Ovary (tissue), 7 donors: ENCODE measurements at regions not wholly inside any gene's neighbourhood (a gene's known extent, or its start where the extent isn't known, plus 50 kb on each side); places are given as distances from the start of the nearest gene placed in this dataset.
"Not testable (repeated sequence)": the region's sequence is repeated elsewhere in the genome, so short reads cannot be mapped to it uniquely, and the experiment has no call there.

Experiments
- DNase-seq, 5 donors: peaks; one replicate each; pipeline ENCODE4 v3.0.0-alpha.2; 2019 to 2020
- H3K27ac ChIP-seq, 2 donors: fragments of 200-600 bp; one replicate each; pipeline versions ENCODE4 v1.5.1 to v1.8.0; 2019 to 2022
- H3K27me3 ChIP-seq: fragments of 200-600 bp; one replicate; pipeline ENCODE4 v1.8.0; 2022
- H3K36me3 ChIP-seq: fragments of 200-600 bp; sonication (generic); one replicate; pipeline ENCODE4 v1.5.1; 2019
- H3K4me1 ChIP-seq: one replicate; pipeline ENCODE4 v1.8.1; 2013; ENCODE audit warnings: mild to moderate bottlenecking, moderate library complexity; ENCODE audit not compliant: insufficient read depth
- H3K4me3 ChIP-seq: fragments of 200-600 bp; sonication (generic); one replicate; pipeline ENCODE4 v1.5.1; 2017
- H3K9me3 ChIP-seq, 2 donors: fragments of 200-600 bp in 1 of 2; sonication (generic) in 1 of 2; one replicate each; pipeline versions ENCODE4 v1.5.1 to v1.8.1; 2013 to 2019; ENCODE audit warnings: mild to moderate bottlenecking in 1 of 2, moderate library complexity in 1 of 2
- CTCF ChIP-seq, 3 donors: fragments of 450-650 bp in 2 of 3; fragments of 200-600 bp in 1 of 3; IDR thresholded peaks; one replicate each; pipeline versions ENCODE4 v1.5.1 to v1.8.0; 2016 to 2022; ENCODE audit warnings: antibody characterized with exemption in 3 of 3, mild to moderate bottlenecking in 1 of 3
- EP300 ChIP-seq: sonication (generic); formaldehyde crosslinking; IDR thresholded peaks from one replicate; pipeline ENCODE4 v1.6.1; 2017; ENCODE audit warnings: antibody characterized with exemption
- POLR2A ChIP-seq: fragments of 450-650 bp; IDR thresholded peaks from one replicate; pipeline ENCODE4 v1.6.1; 2017; ENCODE audit warnings: antibody characterized with exemption, mild to moderate bottlenecking, moderate library complexity
- WGBS, 3 donors: extraction: QIAGEN DNeasy Blood & Tissue Kit in 1 of 3; methylation state at CpG; one replicate each; pipeline versions ENCODE4 v1.1.5 to v1.1.7; 2013 to 2017; 5-methylcytosine and 5-hydroxymethylcytosine counted together
- intact Hi-C, 4 donors: fragments of 100-400 bp; cut with DNase I; formaldehyde crosslinking; loops; one replicate each; pipeline versions ENCODE4 v1.11.0 to v1.15.1; 2022 to 2023
- donor health status: DM: no; HTN: no; CAD: no; lungs with moderate emphysema.
- donor health status: DM: no; HTN: no; CAD: no.
- donor health status: Bipolar disorder and iron deficiency.
- donor health status: DM: no; HTN: no; CAD: no.
- donor health status: DM: yes; HTN: yes; CAD: no.

GRCh38 chr3:170680593-170680992 is 94.7 kb upstream of the SLC7A14 start:
- Histone ChIP-seq H3K27ac (no peak overlapping the region), H3K9me3 (no peaks in the 10 kb centered on the region), H3K36me3 (no peaks in the 10 kb centered on the region), H3K27me3 (no peaks in the 10 kb centered on the region), H3K4me1 (no peaks in the 10 kb centered on the region), H3K4me3 (no peak overlapping the region)
- TF ChIP-seq POLR2A, result no peak
- TF ChIP-seq CTCF (IDR thresholded peaks at IDR 0.05), result no peak
- TF ChIP-seq EP300, result no peak
- intact Hi-C loops, result no loop called here
- DNase-seq, result no peak

- Histone ChIP-seq H3K4me1 (no peaks in the 10 kb centered on the region), H3K27me3 (no peaks in the 10 kb centered on the region), H3K9me3 (no peaks in the 10 kb centered on the region), H3K27ac (no peak overlapping the region), H3K36me3 (no peaks in the 10 kb centered on the region), H3K4me3 (no peak overlapping the region)
- TF ChIP-seq POLR2A (no peak), EP300 (no peak), CTCF (IDR thresholded peaks at IDR 0.05) (no peak)
- 87 to 95% (median 88%) methylated on average over 3 of the region's 3 CpGs for WGBS, 3 donors
- intact Hi-C loops, result no loop called here
- DNase-seq, result no peak
Measured at GRCh38 chr3:170679190-170679589, 93.3 kb upstream of the SLC7A14 start.

- no peak for DNase-seq
- Histone ChIP-seq H3K36me3 (no peaks in the 10 kb centered on the region), H3K4me1 (no peaks in the 10 kb centered on the region), H3K4me3 (no peak overlapping the region), H3K9me3 (no peaks in the 10 kb centered on the region), H3K27me3 (no peaks in the 10 kb centered on the region), H3K27ac (no peak overlapping the region)
- TF ChIP-seq POLR2A, result no peak
- no peak for TF ChIP-seq CTCF (IDR thresholded peaks at IDR 0.05)
- no peak for TF ChIP-seq EP300
- intact Hi-C loops, result no loop called here
Measured at GRCh38 chr3:170670504-170670903, 84.6 kb upstream of the SLC7A14 start.

GRCh38 chr3:170662986-170663385 is 77.1 kb upstream of the SLC7A14 start:
- H3K27ac ChIP-seq, intact Hi-C loops, H3K4me1 ChIP-seq, DNase-seq, H3K27me3 ChIP-seq, H3K4me3 ChIP-seq, H3K36me3 ChIP-seq, H3K9me3 ChIP-seq: not testable (repeated sequence)
- whole genome bisulfite sequencing, 3 donors, result 93 to 100% (median 93%) methylated on average over 3 of the region's 3 CpGs

- intact Hi-C loops, result no loop called here
- H3K27me3 ChIP-seq, result no peaks in the 10 kb centered on the region
- no peaks in the 10 kb centered on the region for H3K4me1 ChIP-seq
- H3K4me3 ChIP-seq, result no peak overlapping the region
- H3K9me3 ChIP-seq, result no peaks in the 10 kb centered on the region
- no peaks in the 10 kb centered on the region for H3K36me3 ChIP-seq
- TF ChIP-seq CTCF (IDR thresholded peaks at IDR 0.05), result no peak
- TF ChIP-seq POLR2A, result no peak
- TF ChIP-seq EP300, result no peak
- H3K27ac ChIP-seq, result no peak overlapping the region
- 70 to 77% (median 74%) methylated on average over 5 of the region's 5 CpGs for WGBS, 3 donors
- no peak for DNase-seq
Measured at GRCh38 chr3:170660139-170660538, 74.3 kb upstream of the SLC7A14 start.
